ENCODE measurements at regions not wholly inside any gene's neighbourhood (a gene's known extent, or its start where the extent isn't known, plus 50 kb on each side); places are given as distances from the start of the nearest gene placed in this dataset.

GRCh38 chr12:107547389-107547788, 138.2 kb upstream of the PWP1 start (continued):
- no peak for TF ChIP-seq ZNF584 (CRISPR knock-in tag; IDR thresholded peaks at IDR 0.05; ENCODE audit: low read depth)

- Histone ChIP-seq H3K9me1 (ENCODE audit: control insufficient read depth, insufficient read depth, low read length) (no peaks in the 10 kb centered on the region), H3K79me2 (ENCODE audit: control insufficient read depth, insufficient read depth, low read length) (no peaks in the 10 kb centered on the region), H3K4me2 (ENCODE audit: insufficient read depth, low read length) (no peak overlapping the region), H3K27me3 (ENCODE audit: control insufficient read depth in 2 of 2, insufficient read depth in 2 of 2, low read length in 2 of 2) (peaks cover 2% of the 10 kb centered on the region in 2 experiments; a peak in 3 of 5 replicates), H3K4me3 (no peak overlapping the region), H3K9ac (ENCODE audit: insufficient read depth in 1 of 2, low read depth in 2 of 2, low read length in 2 of 2) (no peak overlapping the region), H3K4me1 (replicated peaks in 1 of 2; ENCODE audit: control insufficient read depth in 2 of 2, insufficient read depth in 2 of 2, low read length in 2 of 2) (no peaks in the 10 kb centered on the region), H4K20me1 (replicated peaks; ENCODE audit: control insufficient read depth, insufficient read depth, low read length) (no peaks in the 10 kb centered on the region; the same call in 1 of the 2 replicates), H3K27ac (ENCODE audit: extremely low read depth, low read depth, low read length) (no peak overlapping the region), H2AFZ (ENCODE audit: low read depth, low read length) (no peak overlapping the region), H3K36me3 (ENCODE audit: control insufficient read depth, insufficient read depth, low read length) (no peaks in the 10 kb centered on the region), H3K9me3 (replicated peaks; ENCODE audit: control insufficient read depth, insufficient read depth, low read depth, low read length) (no peaks in the 10 kb centered on the region)
- POLR2A ChIA-PET = interaction anchor here (0.6 kb wide), 1 partner anchor 239 kb away, joined by 3 read pairs; no protein-coding TSS in a partner anchor
- no TSS peak for BruUV-seq (replicated peaks)
- in situ Hi-C loops (cut with MboI) = no loop called here
- CTCF ChIA-PET (ENCODE audit: low intra/inter-chr PET ratio) = no interaction called here
- WGBS (ENCODE audit: insufficient coverage, low coverage, missing lambda C conversion rate) = 0% methylated on average over 4 of the region's 4 CpGs
- DNase-seq (ENCODE audit: extremely low read depth in 1 of 4, low spot score in 3 of 4) (no peak), FAIRE-seq (no peak), ATAC-seq (no peak)
- intact Hi-C loops (cut with micrococcal nuclease) = no loop called here
- no peak for TF ChIP-seq ZNF518B (CRISPR knock-in tag; IDR thresholded peaks at IDR 0.05)
- TF ChIP-seq ZNF197 (CRISPR knock-in tag; IDR thresholded peaks at IDR 0.05; ENCODE audit: low read depth) = no peak
- TF ChIP-seq ZNF316 (IDR thresholded peaks at IDR 0.05) = no peak
- no peak for TF ChIP-seq NR4A1 (CRISPR knock-in tag; IDR thresholded peaks at IDR 0.05)
- no peak for TF ChIP-seq NR4A1 (tag; IDR thresholded peaks at IDR 0.05)
- no peak for TF ChIP-seq ZBTB43 (CRISPR knock-in tag; IDR thresholded peaks at IDR 0.05)
- TF ChIP-seq ELK1 (CRISPR knock-in tag; IDR thresholded peaks at IDR 0.05) = no peak
- no peak for TF ChIP-seq ZNF511 (CRISPR knock-in tag; IDR thresholded peaks at IDR 0.05)
- no peak for TF ChIP-seq CBX2 (IDR thresholded peaks at IDR 0.05; ENCODE audit: insufficient read depth, low read length, poor library complexity, severe bottlenecking)
- TF ChIP-seq HDAC6 (IDR thresholded peaks at IDR 0.05; ENCODE audit: low read depth, low read length) = no peak
These were observed 135.7 kb upstream of the PWP1 start for GRCh38 chr12:107549651-107550480.
